SK-N-SH treated with all-trans-retinoic acid at 6 μM for 48 hours (cell line): ENCODE measurements at regions not wholly inside any gene's neighbourhood (a gene's known extent, or its start where the extent isn't known, plus 50 kb on each side); places are given as distances from the start of the nearest gene placed in this dataset.

Experiments
- ATAC-seq: fragments of 200-7000 bp; cut with Tn5 transposase; 3 replicates; pipeline ENCODE4 v1.9.1; 2020; ENCODE audit warnings: mild to moderate bottlenecking, moderate library complexity
- ARNTL ChIP-seq: fragments of 450-650 bp; formaldehyde crosslinking; IDR thresholded peaks from 2 replicates; pipeline ENCODE4 v1.5.0; 2020; ENCODE audit warnings: low read depth, mild to moderate bottlenecking, moderate library complexity, borderline replicate concordance
- BACH2 ChIP-seq: fragments of 250-450 bp; sonication (Bioruptor Pico); IDR thresholded peaks from 2 replicates; pipeline ENCODE4 v1.9.0; 2021; ENCODE audit warnings: mild to moderate bottlenecking, borderline replicate concordance
- GLIS3 ChIP-seq: fragments of 250-450 bp; sonication (Bioruptor Pico); IDR thresholded peaks from 2 replicates; pipeline ENCODE4 v1.5.0; 2020; ENCODE audit warnings: mild to moderate bottlenecking, moderate library complexity
- ISL1 ChIP-seq: fragments of 250-450 bp; sonication (Bioruptor Pico); IDR thresholded peaks from 2 replicates; pipeline ENCODE4 v2.1.2; 2022; ENCODE audit warnings: mild to moderate bottlenecking, moderate library complexity
- OSR1 ChIP-seq: fragments of 250-450 bp; sonication (Bioruptor Pico); IDR thresholded peaks from 2 replicates; pipeline ENCODE4 v1.8.0; 2022; ENCODE audit warnings: moderate library complexity, mild to moderate bottlenecking, inconsistent platforms
- PPARA ChIP-seq: fragments of 250-450 bp; sonication (Bioruptor Pico); IDR thresholded peaks from 2 replicates; pipeline ENCODE4 v1.5.0; 2020; ENCODE audit warnings: mild to moderate bottlenecking, borderline replicate concordance
- RARB ChIP-seq: fragments of 250-450 bp; sonication (Bioruptor Pico); IDR thresholded peaks from 2 replicates; pipeline ENCODE4 v1.8.0; 2021; ENCODE audit warnings: mild to moderate bottlenecking, moderate library complexity
- SNAI2 ChIP-seq: fragments of 250-450 bp; sonication (Bioruptor Pico); IDR thresholded peaks from 2 replicates; pipeline ENCODE4 v1.5.0; 2020; ENCODE audit warnings: mild to moderate bottlenecking, moderate library complexity
- TOX ChIP-seq: fragments of 250-450 bp; sonication (Bioruptor Pico); IDR thresholded peaks from 2 replicates; pipeline ENCODE4 v1.8.0; 2021; ENCODE audit warnings: mild to moderate bottlenecking, moderate library complexity, borderline replicate concordance
- ZC3H10 ChIP-seq: fragments of 250-450 bp; sonication (Bioruptor Pico); IDR thresholded peaks from 2 replicates; pipeline ENCODE4 v1.5.1; 2021; ENCODE audit warnings: mild to moderate bottlenecking, moderate library complexity
- ZFP3 ChIP-seq: fragments of 250-450 bp; sonication (Bioruptor Pico); IDR thresholded peaks from 2 replicates; pipeline ENCODE4 v1.5.0; 2020; ENCODE audit warnings: mild to moderate bottlenecking, moderate library complexity
- ZFP30 ChIP-seq: fragments of 450-650 bp; formaldehyde crosslinking; IDR thresholded peaks from 2 replicates; pipeline ENCODE4 v1.5.0; 2022; ENCODE audit warnings: mild to moderate bottlenecking, moderate library complexity
- ZNF70 ChIP-seq: fragments of 450-650 bp; formaldehyde crosslinking; IDR thresholded peaks from 2 replicates; pipeline ENCODE4 v1.5.0; 2020; ENCODE audit warnings: mild to moderate bottlenecking, moderate library complexity
- ZNF8 ChIP-seq: fragments of 450-650 bp; formaldehyde crosslinking; IDR thresholded peaks from 2 replicates; pipeline ENCODE4 v1.5.0; 2020; ENCODE audit warnings: mild to moderate bottlenecking, moderate library complexity
- TF ChIP-seq, protein P1 (sequence below): fragments of 250-450 bp; sonication (Bioruptor Pico); IDR thresholded peaks from 2 replicates; pipeline ENCODE4 v1.8.0; 2021; ENCODE audit warnings: low read depth, mild to moderate bottlenecking, moderate library complexity, borderline replicate concordance
- TF ChIP-seq, protein P2 (sequence below): fragments of 250-450 bp; sonication (Bioruptor Pico); IDR thresholded peaks from 2 replicates; pipeline ENCODE4 v1.8.0; 2020; ENCODE audit warnings: mild to moderate bottlenecking, moderate library complexity, borderline replicate concordance
- TF ChIP-seq, protein P3 (sequence below): fragments of 250-450 bp; sonication (Bioruptor Pico); IDR thresholded peaks from 2 replicates; pipeline ENCODE4 v1.5.1; 2020; ENCODE audit warnings: low read depth, mild to moderate bottlenecking, moderate library complexity
- TF ChIP-seq, protein P4 (sequence below): fragments of 250-450 bp; sonication (Bioruptor Pico); IDR thresholded peaks from 2 replicates; pipeline ENCODE4 v1.5.0; 2020; ENCODE audit warnings: mild to moderate bottlenecking, moderate library complexity

- no peak for TF ChIP-seq ARNTL (CRISPR knock-in tag)
- TF ChIP-seq ZNF70 (CRISPR knock-in tag) = no peak
- TF ChIP-seq ZC3H10 (CRISPR knock-in tag) = no peak
- TF ChIP-seq, protein P1, sequence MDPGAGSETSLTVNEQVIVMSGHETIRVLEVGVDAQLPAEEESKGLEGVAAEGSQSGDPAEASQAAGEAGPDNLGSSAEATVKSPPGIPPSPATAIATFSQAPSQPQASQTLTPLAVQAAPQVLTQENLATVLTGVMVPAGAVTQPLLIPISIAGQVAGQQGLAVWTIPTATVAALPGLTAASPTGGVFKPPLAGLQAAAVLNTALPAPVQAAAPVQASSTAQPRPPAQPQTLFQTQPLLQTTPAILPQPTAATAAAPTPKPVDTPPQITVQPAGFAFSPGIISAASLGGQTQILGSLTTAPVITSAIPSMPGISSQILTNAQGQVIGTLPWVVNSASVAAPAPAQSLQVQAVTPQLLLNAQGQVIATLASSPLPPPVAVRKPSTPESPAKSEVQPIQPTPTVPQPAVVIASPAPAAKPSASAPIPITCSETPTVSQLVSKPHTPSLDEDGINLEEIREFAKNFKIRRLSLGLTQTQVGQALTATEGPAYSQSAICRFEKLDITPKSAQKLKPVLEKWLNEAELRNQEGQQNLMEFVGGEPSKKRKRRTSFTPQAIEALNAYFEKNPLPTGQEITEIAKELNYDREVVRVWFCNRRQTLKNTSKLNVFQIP = no peak
- TF ChIP-seq ZFP3 (CRISPR knock-in tag) = no peak
- no peak for TF ChIP-seq BACH2
- TF ChIP-seq TOX (CRISPR knock-in tag) = no peak
- TF ChIP-seq ZNF8 = no peak
- no peak for ATAC-seq
Observed at GRCh38 chr2:126575631-126576030, 80.3 kb upstream of the GYPC start.

DNA sequence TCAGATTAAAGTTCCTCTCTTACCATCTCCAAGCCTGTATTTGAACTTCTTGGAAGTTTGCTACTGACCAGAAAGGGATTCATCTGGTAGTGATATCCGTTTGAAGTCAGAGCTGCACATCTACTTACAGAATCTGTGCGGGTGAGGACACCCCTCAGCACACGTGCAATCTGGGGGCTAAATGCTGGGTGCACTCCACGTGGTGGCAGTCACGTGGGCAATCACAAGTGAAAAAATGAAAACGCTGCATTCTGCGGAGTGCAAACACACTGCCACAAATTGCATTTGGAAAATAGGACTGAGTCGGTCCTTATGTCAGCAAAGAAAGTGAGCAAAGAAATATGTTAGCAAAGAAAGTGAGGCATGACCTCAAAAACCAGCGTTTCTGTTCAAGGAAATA, 76.1 kb upstream of the GYPC start:
- ATAC-seq = no peak
- TF ChIP-seq OSR1 = no peak
- TF ChIP-seq ZC3H10 (CRISPR knock-in tag) = no peak
- no peak for TF ChIP-seq ISL1 (CRISPR knock-in tag)
- TF ChIP-seq SNAI2 (CRISPR knock-in tag) = no peak
- no peak for TF ChIP-seq BACH2
- TF ChIP-seq PPARA (CRISPR knock-in tag) = no peak
- no peak for TF ChIP-seq TOX (CRISPR knock-in tag)
- no peak for TF ChIP-seq ZFP30
- TF ChIP-seq, protein P2, sequence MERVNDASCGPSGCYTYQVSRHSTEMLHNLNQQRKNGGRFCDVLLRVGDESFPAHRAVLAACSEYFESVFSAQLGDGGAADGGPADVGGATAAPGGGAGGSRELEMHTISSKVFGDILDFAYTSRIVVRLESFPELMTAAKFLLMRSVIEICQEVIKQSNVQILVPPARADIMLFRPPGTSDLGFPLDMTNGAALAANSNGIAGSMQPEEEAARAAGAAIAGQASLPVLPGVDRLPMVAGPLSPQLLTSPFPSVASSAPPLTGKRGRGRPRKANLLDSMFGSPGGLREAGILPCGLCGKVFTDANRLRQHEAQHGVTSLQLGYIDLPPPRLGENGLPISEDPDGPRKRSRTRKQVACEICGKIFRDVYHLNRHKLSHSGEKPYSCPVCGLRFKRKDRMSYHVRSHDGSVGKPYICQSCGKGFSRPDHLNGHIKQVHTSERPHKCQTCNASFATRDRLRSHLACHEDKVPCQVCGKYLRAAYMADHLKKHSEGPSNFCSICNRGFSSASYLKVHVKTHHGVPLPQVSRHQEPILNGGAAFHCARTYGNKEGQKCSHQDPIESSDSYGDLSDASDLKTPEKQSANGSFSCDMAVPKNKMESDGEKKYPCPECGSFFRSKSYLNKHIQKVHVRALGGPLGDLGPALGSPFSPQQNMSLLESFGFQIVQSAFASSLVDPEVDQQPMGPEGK (CRISPR knock-in tag) = no peak
- TF ChIP-seq, protein P3, sequence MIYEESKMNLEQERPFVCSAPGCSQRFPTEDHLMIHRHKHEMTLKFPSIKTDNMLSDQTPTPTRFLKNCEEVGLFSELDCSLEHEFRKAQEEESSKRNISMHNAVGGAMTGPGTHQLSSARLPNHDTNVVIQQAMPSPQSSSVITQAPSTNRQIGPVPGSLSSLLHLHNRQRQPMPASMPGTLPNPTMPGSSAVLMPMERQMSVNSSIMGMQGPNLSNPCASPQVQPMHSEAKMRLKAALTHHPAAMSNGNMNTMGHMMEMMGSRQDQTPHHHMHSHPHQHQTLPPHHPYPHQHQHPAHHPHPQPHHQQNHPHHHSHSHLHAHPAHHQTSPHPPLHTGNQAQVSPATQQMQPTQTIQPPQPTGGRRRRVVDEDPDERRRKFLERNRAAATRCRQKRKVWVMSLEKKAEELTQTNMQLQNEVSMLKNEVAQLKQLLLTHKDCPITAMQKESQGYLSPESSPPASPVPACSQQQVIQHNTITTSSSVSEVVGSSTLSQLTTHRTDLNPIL (CRISPR knock-in tag) = no peak
- no peak for TF ChIP-seq ARNTL (CRISPR knock-in tag)
- no peak for TF ChIP-seq ZFP3 (CRISPR knock-in tag)
- TF ChIP-seq ZNF8 = no peak
- no peak for TF ChIP-seq GLIS3 (CRISPR knock-in tag)
- TF ChIP-seq RARB = no peak
- TF ChIP-seq ZNF70 (CRISPR knock-in tag) = no peak
- TF ChIP-seq, protein P4, sequence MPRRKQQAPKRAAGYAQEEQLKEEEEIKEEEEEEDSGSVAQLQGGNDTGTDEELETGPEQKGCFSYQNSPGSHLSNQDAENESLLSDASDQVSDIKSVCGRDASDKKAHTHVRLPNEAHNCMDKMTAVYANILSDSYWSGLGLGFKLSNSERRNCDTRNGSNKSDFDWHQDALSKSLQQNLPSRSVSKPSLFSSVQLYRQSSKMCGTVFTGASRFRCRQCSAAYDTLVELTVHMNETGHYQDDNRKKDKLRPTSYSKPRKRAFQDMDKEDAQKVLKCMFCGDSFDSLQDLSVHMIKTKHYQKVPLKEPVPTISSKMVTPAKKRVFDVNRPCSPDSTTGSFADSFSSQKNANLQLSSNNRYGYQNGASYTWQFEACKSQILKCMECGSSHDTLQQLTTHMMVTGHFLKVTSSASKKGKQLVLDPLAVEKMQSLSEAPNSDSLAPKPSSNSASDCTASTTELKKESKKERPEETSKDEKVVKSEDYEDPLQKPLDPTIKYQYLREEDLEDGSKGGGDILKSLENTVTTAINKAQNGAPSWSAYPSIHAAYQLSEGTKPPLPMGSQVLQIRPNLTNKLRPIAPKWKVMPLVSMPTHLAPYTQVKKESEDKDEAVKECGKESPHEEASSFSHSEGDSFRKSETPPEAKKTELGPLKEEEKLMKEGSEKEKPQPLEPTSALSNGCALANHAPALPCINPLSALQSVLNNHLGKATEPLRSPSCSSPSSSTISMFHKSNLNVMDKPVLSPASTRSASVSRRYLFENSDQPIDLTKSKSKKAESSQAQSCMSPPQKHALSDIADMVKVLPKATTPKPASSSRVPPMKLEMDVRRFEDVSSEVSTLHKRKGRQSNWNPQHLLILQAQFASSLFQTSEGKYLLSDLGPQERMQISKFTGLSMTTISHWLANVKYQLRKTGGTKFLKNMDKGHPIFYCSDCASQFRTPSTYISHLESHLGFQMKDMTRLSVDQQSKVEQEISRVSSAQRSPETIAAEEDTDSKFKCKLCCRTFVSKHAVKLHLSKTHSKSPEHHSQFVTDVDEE = no peak

DNA sequence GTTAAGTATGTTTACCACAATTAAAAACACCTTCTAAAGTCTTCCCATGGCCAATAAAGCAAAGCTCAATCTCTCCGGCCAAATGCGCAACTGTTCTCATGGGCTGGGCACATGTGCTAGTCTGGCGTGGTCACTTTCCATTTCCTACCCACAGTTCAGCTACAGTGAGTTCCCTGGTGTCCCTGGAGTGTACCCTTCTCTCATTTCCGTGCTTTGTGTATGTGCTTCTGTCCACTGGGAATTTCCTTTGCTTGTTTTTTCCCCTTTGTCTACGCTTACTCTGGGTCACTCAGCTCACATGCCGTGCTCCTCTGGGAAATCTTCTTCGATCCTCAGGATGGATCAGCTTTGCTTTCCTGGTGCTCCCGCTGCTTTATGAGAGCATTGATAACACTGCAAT, 69.6 kb upstream of the GYPC start:
- ATAC-seq = no peak
- TF ChIP-seq ZFP30 = no peak
- TF ChIP-seq, protein P2 (CRISPR knock-in tag) = no peak
- TF ChIP-seq ZC3H10 (CRISPR knock-in tag) = no peak
- no peak for TF ChIP-seq RARB
- no peak for TF ChIP-seq ZFP3 (CRISPR knock-in tag)
- TF ChIP-seq, protein P3 (CRISPR knock-in tag) = no peak
